IMR-90 (cell line): ENCODE measurements at regions not wholly inside any gene's neighbourhood (a gene's known extent, or its start where the extent isn't known, plus 50 kb on each side); places are given as distances from the start of the nearest gene placed in this dataset.

Experiments used
- ATAC-seq: fragments of 200-7000 bp; cut with Tn5 transposase; 2 replicates; pipeline ENCODE4 v1.9.1; 2020; ENCODE audit warnings: low read depth, mild to moderate bottlenecking, moderate library complexity
- BruUV-seq: library from RNA; stranded (reverse); fragments of 400-500 nt; replicated peaks from 2 replicates; lab custom pipeline; 2021; lab: Mats Ljungman, UMichigan
- CTCF ChIA-PET: fragments of 300-600 bp; formaldehyde crosslinking; extraction: SDS; loops from one replicate; lab custom pipeline; 2021; ENCODE audit warnings: antibody characterized with exemption; lab: Yijun Ruan, JAX
- POLR2A ChIA-PET: fragments of 300-600 bp; sonication (Branson Sonifier 250); formaldehyde crosslinking; loops from one replicate; lab custom pipeline; 2022; ENCODE audit warnings: antibody characterized with exemption; ENCODE audit not compliant: unreplicated experiment; lab: Charles Lee
- DNase-seq: peaks from one replicate; pipeline ENCODE4 v3.0.0; 2013
- H2AFZ ChIP-seq: replicated peaks from 2 replicates; pipeline ENCODE3; 2013; ENCODE audit warnings: low read length, mild to moderate bottlenecking; ENCODE audit not compliant: poor library complexity
- H2AK5ac ChIP-seq: 2 replicates; pipeline ENCODE4 v1.6.1; 2013; ENCODE audit warnings: low read depth, low read length, inconsistent platforms
- H2AK9ac ChIP-seq: replicated peaks from 2 replicates; pipeline ENCODE3; 2013; ENCODE audit warnings: mild to moderate bottlenecking, low read depth, low read length, moderate library complexity; ENCODE audit not compliant: poor library complexity
- H2BK120ac ChIP-seq: 2 replicates; pipeline ENCODE4 v1.6.1; 2013; ENCODE audit warnings: low read depth, low read length, inconsistent platforms
- H2BK15ac ChIP-seq: 3 replicates; pipeline ENCODE4 v1.6.1; 2013; ENCODE audit warnings: low read depth, low read length, inconsistent platforms
- H2BK20ac ChIP-seq: 2 replicates; pipeline ENCODE4 v1.6.1; 2013; ENCODE audit warnings: low read depth, mild to moderate bottlenecking, inconsistent platforms, low read length, moderate library complexity
- H2BK5ac ChIP-seq: 2 replicates; pipeline ENCODE4 v1.6.1; 2013; ENCODE audit warnings: mild to moderate bottlenecking, low read depth, low read length, inconsistent platforms; ENCODE audit not compliant: poor library complexity, severe bottlenecking
- H3K14ac ChIP-seq: replicated peaks from 2 replicates; pipeline ENCODE4 v1.6.1; 2013; ENCODE audit warnings: low read depth, low read length, inconsistent platforms
- H3K18ac ChIP-seq: 2 replicates; pipeline ENCODE4 v1.6.1; 2013; ENCODE audit warnings: low read depth, low read length, control low read depth
- H3K23ac ChIP-seq: 2 replicates; pipeline ENCODE4 v1.6.1; 2013; ENCODE audit warnings: low read depth, low read length, inconsistent platforms
- H3K27ac ChIP-seq: 2 replicates; pipeline ENCODE4 v1.5.1; 2013; ENCODE audit warnings: mild to moderate bottlenecking, control low read depth, low read length; ENCODE audit not compliant: insufficient read depth
- H3K27me3 ChIP-seq: 2 replicates; pipeline ENCODE4 v1.6.1; 2013; ENCODE audit warnings: low read length; ENCODE audit not compliant: control insufficient read depth, insufficient read depth
- H3K36me3 ChIP-seq: 2 replicates; pipeline ENCODE4 v1.6.1; 2013; ENCODE audit warnings: low read length, mixed read lengths; ENCODE audit not compliant: control insufficient read depth, insufficient read depth
- H3K4ac ChIP-seq: 2 replicates; pipeline ENCODE4 v1.6.1; 2013; ENCODE audit warnings: low read depth, low read length, inconsistent platforms
- H3K4me1 ChIP-seq: 2 replicates; pipeline ENCODE4 v1.6.1; 2013; ENCODE audit warnings: low read length, mixed read lengths; ENCODE audit not compliant: control insufficient read depth, insufficient read depth
- H3K4me2 ChIP-seq: 2 replicates; pipeline ENCODE4 v1.6.1; 2013; ENCODE audit warnings: low read depth, mild to moderate bottlenecking, control low read depth, low read length, moderate library complexity
- H3K4me3 ChIP-seq: 2 replicates; pipeline ENCODE4 v1.5.1; 2013; ENCODE audit warnings: low read depth, mild to moderate bottlenecking, control low read depth, low read length, moderate library complexity; ENCODE audit not compliant: insufficient read depth
- H3K56ac ChIP-seq: 2 replicates; pipeline ENCODE4 v1.6.1; 2013; ENCODE audit warnings: low read length, inconsistent platforms; ENCODE audit not compliant: insufficient read depth; ENCODE audit errors: extremely low read depth
- H3K79me1 ChIP-seq, 2 experiments: 2 replicates each; pipeline ENCODE4 v1.6.1; 2013; ENCODE audit warnings: low read length in 2 of 2, inconsistent platforms in 1 of 2, low read depth in 1 of 2
- H3K9ac ChIP-seq: 2 replicates; pipeline ENCODE4 v1.6.1; 2013; ENCODE audit warnings: low read depth, low read length, control low read depth
- H3K9me1 ChIP-seq: 2 replicates; pipeline ENCODE4 v1.6.1; 2013; ENCODE audit warnings: low read length, inconsistent platforms; ENCODE audit not compliant: insufficient read depth
- H3K9me3 ChIP-seq: 2 replicates; pipeline ENCODE4 v1.6.1; 2013; ENCODE audit warnings: low read length; ENCODE audit not compliant: control insufficient read depth, insufficient read depth
- H4K20me1 ChIP-seq: 2 replicates; pipeline ENCODE4 v1.6.1; 2013; ENCODE audit warnings: low read length, inconsistent platforms; ENCODE audit not compliant: insufficient read depth
- H4K5ac ChIP-seq: 2 replicates; pipeline ENCODE4 v1.6.1; 2013; ENCODE audit warnings: mild to moderate bottlenecking, low read depth, low read length, control low read depth
- H4K8ac ChIP-seq, 2 experiments: 2 replicates each; pipeline ENCODE4 v1.6.1; 2013; ENCODE audit warnings: low read depth in 2 of 2, low read length in 2 of 2, control low read depth in 1 of 2, inconsistent platforms in 1 of 2
- H4K91ac ChIP-seq: 2 replicates; pipeline ENCODE4 v1.6.1; 2013; ENCODE audit warnings: low read depth, low read length, inconsistent platforms; ENCODE audit not compliant: insufficient read depth
- FOS ChIP-seq: fragments of 150-350 bp; IDR thresholded peaks from 2 replicates; pipeline ENCODE4 v1.6.1; 2016; ENCODE audit warnings: low read depth, low read length
- RAD21 ChIP-seq: IDR thresholded peaks from 2 replicates; pipeline ENCODE4 v1.6.1; 2012; ENCODE audit warnings: low read length, improper control_type of control experiment
- WGBS, 2 experiments: methylation state at CpG; one replicate each; pipeline versions ENCODE4 v1.1.5 to v1.1.7; 2013; ENCODE audit warnings: missing lambda C conversion rate in 2 of 2; ENCODE audit not compliant: insufficient read length in 1 of 2; ENCODE audit errors: extremely low coverage in 2 of 2; 5-methylcytosine and 5-hydroxymethylcytosine counted together
- dilution Hi-C: fragments of 300-500 bp; cut with HindIII; formaldehyde crosslinking; loops from one replicate; pipeline ENCODE4 v1.14.3; 2018; ENCODE audit warnings: low sequenced_read_pairs; ENCODE audit not compliant: unreplicated experiment
- in situ Hi-C: fragments of 300-500 bp; cut with MboI; formaldehyde crosslinking; loops from 3 replicates; pipeline ENCODE4 v1.14.3; 2019; ENCODE audit warnings: low sequenced_read_pairs, inconsistent platforms, mixed read lengths
- intact Hi-C: fragments of 100-400 bp; cut with micrococcal nuclease; formaldehyde crosslinking; loops from 2 replicates; pipeline ENCODE4 v1.10.0; 2022

- POLR2A ChIA-PET, result no interaction called here
- Histone ChIP-seq H4K8ac (no peak overlapping the region), H2AK9ac (no peak overlapping the region), H2AK5ac (no peak overlapping the region), H3K18ac (no peak overlapping the region), H3K56ac (no peak overlapping the region), H2BK5ac (no peak overlapping the region), H3K9ac (no peak overlapping the region), H3K79me1 (no peaks in the 10 kb centered on the region), H3K4me2 (no peak overlapping the region), H3K27ac (no peak overlapping the region), H3K23ac (no peak overlapping the region), H4K20me1 (no peaks in the 10 kb centered on the region), H2BK120ac (no peak overlapping the region), H4K91ac (no peak overlapping the region), H4K5ac (no peak overlapping the region), H2AFZ (no peak overlapping the region), H3K9me3 (peaks cover 42% of the 10 kb centered on the region), H3K27me3 (no peaks in the 10 kb centered on the region), H2BK15ac (no peak overlapping the region), H2BK20ac (no peak overlapping the region), H3K36me3 (no peaks in the 10 kb centered on the region), H3K14ac (no peak overlapping the region), H3K4me1 (no peaks in the 10 kb centered on the region), H3K4me3 (no peak overlapping the region), H3K4ac (no peak overlapping the region), H3K9me1 (no peaks in the 10 kb centered on the region)
- CTCF ChIA-PET, result no interaction called here
- TF ChIP-seq FOS, result no peak
- no peak for TF ChIP-seq RAD21
- intact Hi-C loops, result no loop called here
- in situ Hi-C loops, result no loop called here
- BruUV-seq, result no TSS peak
- ATAC-seq (no peak), DNase-seq (no peak)
- dilution Hi-C loops, result no loop called here
- 51% methylated on average over 3 of the region's 10 CpGs; no CpG with 5 or more reads in 1 of the 2 experiments for WGBS, 2 experiments
Observed at GRCh38 chr1:5402618-5403017, 589.6 kb downstream of the NPHP4 start.
